Ovary (tissue), 3 donors: ENCODE measurements at regions not wholly inside any gene's neighbourhood (a gene's known extent, or its start where the extent isn't known, plus 50 kb on each side); places are given as distances from the start of the nearest gene placed in this dataset.

Experiments
- POLR2A ChIP-seq: fragments of 450-650 bp; IDR thresholded peaks from one replicate; pipeline ENCODE4 v1.6.1; 2017; ENCODE audit warnings: antibody characterized with exemption, mild to moderate bottlenecking, moderate library complexity
- TF ChIP-seq, protein P1 (sequence below), 3 donors: fragments of 450-650 bp in 2 of 3; fragments of 200-600 bp in 1 of 3; IDR thresholded peaks; one replicate each; pipeline versions ENCODE4 v1.5.1 to v1.8.0; 2016 to 2022; ENCODE audit warnings: antibody characterized with exemption in 3 of 3, mild to moderate bottlenecking in 1 of 3
- donor health status: DM: no; HTN: no; CAD: no.

DNA sequence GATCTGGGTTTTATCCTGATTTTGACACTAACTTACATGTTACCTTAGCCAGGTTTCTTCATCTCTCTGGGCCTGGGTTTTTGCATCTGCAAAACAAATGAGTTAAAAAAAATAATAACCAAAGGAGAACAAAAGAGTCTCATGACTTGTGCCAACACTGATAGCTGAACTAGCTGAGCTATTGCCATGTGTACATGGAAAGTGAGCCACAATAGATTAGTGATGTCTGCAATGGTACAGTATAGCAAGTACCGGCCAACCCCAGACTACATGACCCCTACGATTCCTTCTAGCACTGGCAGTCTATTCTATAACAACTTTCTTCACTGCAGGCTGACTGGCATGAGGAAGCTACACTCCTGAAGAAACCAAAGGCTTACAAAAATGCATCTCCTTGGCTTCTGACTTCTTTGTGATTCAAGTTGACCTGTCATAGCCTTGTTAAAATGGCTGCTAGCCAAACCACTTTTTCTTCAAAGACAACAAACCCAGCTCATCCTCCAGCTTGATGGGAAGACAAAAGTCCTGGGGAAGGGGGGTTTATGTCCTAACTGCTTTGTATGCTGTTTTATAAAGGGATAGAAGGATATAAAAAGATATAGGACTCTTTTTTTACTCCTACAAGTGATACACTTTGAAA, 123.7 kb downstream of the DAD1 start:
- no peak for TF ChIP-seq POLR2A
- TF ChIP-seq, protein P1, sequence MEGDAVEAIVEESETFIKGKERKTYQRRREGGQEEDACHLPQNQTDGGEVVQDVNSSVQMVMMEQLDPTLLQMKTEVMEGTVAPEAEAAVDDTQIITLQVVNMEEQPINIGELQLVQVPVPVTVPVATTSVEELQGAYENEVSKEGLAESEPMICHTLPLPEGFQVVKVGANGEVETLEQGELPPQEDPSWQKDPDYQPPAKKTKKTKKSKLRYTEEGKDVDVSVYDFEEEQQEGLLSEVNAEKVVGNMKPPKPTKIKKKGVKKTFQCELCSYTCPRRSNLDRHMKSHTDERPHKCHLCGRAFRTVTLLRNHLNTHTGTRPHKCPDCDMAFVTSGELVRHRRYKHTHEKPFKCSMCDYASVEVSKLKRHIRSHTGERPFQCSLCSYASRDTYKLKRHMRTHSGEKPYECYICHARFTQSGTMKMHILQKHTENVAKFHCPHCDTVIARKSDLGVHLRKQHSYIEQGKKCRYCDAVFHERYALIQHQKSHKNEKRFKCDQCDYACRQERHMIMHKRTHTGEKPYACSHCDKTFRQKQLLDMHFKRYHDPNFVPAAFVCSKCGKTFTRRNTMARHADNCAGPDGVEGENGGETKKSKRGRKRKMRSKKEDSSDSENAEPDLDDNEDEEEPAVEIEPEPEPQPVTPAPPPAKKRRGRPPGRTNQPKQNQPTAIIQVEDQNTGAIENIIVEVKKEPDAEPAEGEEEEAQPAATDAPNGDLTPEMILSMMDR (IDR thresholded peaks at IDR 0.05), result no peak
